Stomach (tissue), 8 donors: ENCODE measurements at regions not wholly inside any gene's neighbourhood (a gene's known extent, or its start where the extent isn't known, plus 50 kb on each side); places are given as distances from the start of the nearest gene placed in this dataset.

Source experiments
- DNase-seq, 2 donors: peaks; one replicate each; pipeline versions ENCODE4 v3.0.0 to v3.0.0-alpha.2; 2013 to 2019
- H3K27ac ChIP-seq, 5 donors: fragments of 200-600 bp in 4 of 5; sonication (generic) in 4 of 5; one replicate each; pipeline ENCODE4 v1.5.1; 2013 to 2019; ENCODE audit warnings: mild to moderate bottlenecking in 1 of 5, moderate library complexity in 1 of 5
- H3K27me3 ChIP-seq, 3 donors: fragments of 200-600 bp; sonication (generic); one replicate each; pipeline ENCODE4 v1.5.1; 2017 to 2019; ENCODE audit warnings: mixed run types in 1 of 3
- H3K36me3 ChIP-seq, 4 donors: fragments of 200-600 bp; sonication (generic); 1 replicate in 3 of 4; 2 replicates in 1 of 4; pipeline ENCODE4 v1.5.1; 2016 to 2019
- H3K4me1 ChIP-seq, 4 donors: fragments of 200-600 bp; sonication (generic); one replicate each; pipeline ENCODE4 v1.5.1; 2016 to 2019
- H3K4me3 ChIP-seq, 4 donors: fragments of 200-600 bp; sonication (generic) in 3 of 4; one replicate each; pipeline ENCODE4 v1.5.1; 2016 to 2019; ENCODE audit warnings: mild to moderate bottlenecking in 1 of 4
- H3K9me3 ChIP-seq, 4 donors: fragments of 200-600 bp; sonication (generic); one replicate each; pipeline ENCODE4 v1.5.1; 2016 to 2019
- CTCF ChIP-seq, 7 experiments: fragments of 450-650 bp in 4 of 7; fragments of 200-600 bp in 3 of 7; sonication (generic) in 3 of 7; IDR thresholded peaks; one replicate each; pipeline ENCODE4 v1.5.1; 2016 to 2019; ENCODE audit warnings: antibody characterized with exemption in 7 of 7, control low read depth in 2 of 7, mild to moderate bottlenecking in 1 of 7
- EP300 ChIP-seq: sonication (generic); formaldehyde crosslinking; IDR thresholded peaks from one replicate; pipeline ENCODE4 v1.6.1; 2017; ENCODE audit warnings: antibody characterized with exemption
- POLR2A ChIP-seq, 4 donors: fragments of 450-650 bp; IDR thresholded peaks; one replicate each; pipeline ENCODE4 v1.6.1; 2016; ENCODE audit warnings: antibody characterized with exemption in 4 of 4, control low read depth in 2 of 4, mild to moderate bottlenecking in 1 of 4, moderate library complexity in 1 of 4
- POLR2AphosphoS5 ChIP-seq, 3 donors: sonication (generic); formaldehyde crosslinking; IDR thresholded peaks; one replicate each; pipeline ENCODE4 v1.6.1; 2016; ENCODE audit warnings: antibody characterized with exemption in 3 of 3
- WGBS, 5 donors: extraction: QIAGEN DNeasy Blood & Tissue Kit in 3 of 5; methylation state at CpG; one replicate each; pipeline versions ENCODE4 v1.1.5 to v1.1.7; 2013 to 2018; 5-methylcytosine and 5-hydroxymethylcytosine counted together
- intact Hi-C: fragments of 100-400 bp; cut with DNase I; formaldehyde crosslinking; loops from one replicate; pipeline ENCODE4 v1.15.1; 2023; ENCODE audit warnings: low total_unique reads
- donor health status: healthy with polysubstance abuse.
- donor health status: Bipolar disorder and iron deficiency.
- donor health status: healthy.

- WGBS, 5 donors = 74 to 98% (median 92%) methylated on average over 2 of the region's 2 CpGs
- TF ChIP-seq POLR2A (IDR thresholded peaks at IDR 0.05) (no peak), CTCF (IDR thresholded peaks at IDR 0.05) (no peak), POLR2AphosphoS5 (IDR thresholded peaks at IDR 0.05) (no peak), EP300 (no peak)
- Histone ChIP-seq H3K4me3 (no peak overlapping the region), H3K4me1 (no peaks in the 10 kb centered on the region), H3K9me3 (no peaks in the 10 kb centered on the region), H3K36me3 (no peaks in the 10 kb centered on the region), H3K27ac (no peak overlapping the region), H3K27me3 (peaks cover 0 to 8% (median 0%) of the 10 kb centered on the region in 3 donors)
- DNase-seq = no peak
- intact Hi-C loops = no loop called here
Measured at GRCh38 chr2:19846567-19846966, 55.2 kb downstream of the TTC32 start.

- H3K4me1 ChIP-seq = no peaks in the 10 kb centered on the region
- WGBS, 5 donors = 68 to 79% (median 75%) methylated on average over 4 of the region's 4 CpGs
- no peak for TF ChIP-seq POLR2A (IDR thresholded peaks at IDR 0.05)
- TF ChIP-seq EP300 = no peak
- no peak for TF ChIP-seq POLR2AphosphoS5 (IDR thresholded peaks at IDR 0.05)
- no peak for TF ChIP-seq CTCF (IDR thresholded peaks at IDR 0.05)
- H3K36me3 ChIP-seq = no peaks in the 10 kb centered on the region
- no peaks in the 10 kb centered on the region for H3K9me3 ChIP-seq
- no peak for DNase-seq
- no peak overlapping the region for H3K4me3 ChIP-seq
- intact Hi-C loops = no loop called here
- H3K27ac ChIP-seq = no peak overlapping the region
- H3K27me3 ChIP-seq = peaks cover 0 to 8% (median 0%) of the 10 kb centered on the region in 3 donors
Measured at GRCh38 chr2:19846030-19846429, 55.8 kb downstream of the TTC32 start.

GRCh38 chr2:19845323-19845920, 56.4 kb downstream of the TTC32 start:
- Histone ChIP-seq H3K27ac (no peak overlapping the region), H3K4me3 (no peak overlapping the region), H3K9me3 (no peaks in the 10 kb centered on the region), H3K36me3 (no peaks in the 10 kb centered on the region), H3K4me1 (no peaks in the 10 kb centered on the region), H3K27me3 (peaks cover 0 to 10% (median 0%) of the 10 kb centered on the region in 3 donors)
- no peak for DNase-seq
- intact Hi-C loops = no loop called here
- 53 to 67% (median 59%) methylated on average over 5 of the region's 5 CpGs for WGBS, 5 donors
- TF ChIP-seq POLR2AphosphoS5 (IDR thresholded peaks at IDR 0.05) (no peak), EP300 (no peak), POLR2A (IDR thresholded peaks at IDR 0.05) (no peak), CTCF (IDR thresholded peaks at IDR 0.05) (no peak)

- no peak for DNase-seq
- 71 to 83% (median 76%) methylated on average over 5 of the region's 5 CpGs for WGBS, 5 donors
- no peak overlapping the region for H3K4me3 ChIP-seq
- H3K4me1 ChIP-seq = no peaks in the 10 kb centered on the region
- intact Hi-C loops = no loop called here
- no peaks in the 10 kb centered on the region for H3K9me3 ChIP-seq
- peaks cover 0 to 13% (median 0%) of the 10 kb centered on the region in 3 donors for H3K27me3 ChIP-seq
- no peak for TF ChIP-seq POLR2A (IDR thresholded peaks at IDR 0.05)
- no peak for TF ChIP-seq CTCF (IDR thresholded peaks at IDR 0.05)
- TF ChIP-seq POLR2AphosphoS5 (IDR thresholded peaks at IDR 0.05) = no peak
- no peak for TF ChIP-seq EP300
- H3K27ac ChIP-seq = no peak overlapping the region
- H3K36me3 ChIP-seq = no peaks in the 10 kb centered on the region
Measured at GRCh38 chr2:19844750-19845149, 57.0 kb downstream of the TTC32 start.
